HG02938 (cell line): ENCODE measurements at regions not wholly inside any gene's neighbourhood (a gene's known extent, or its start where the extent isn't known, plus 50 kb on each side); places are given as distances from the start of the nearest gene placed in this dataset.
"Not testable (repeated sequence)": the region's sequence is repeated elsewhere in the genome, so short reads cannot be mapped to it uniquely, and the experiment has no call there.

Experiments
- ATAC-seq: cut with Tn5 transposase; IDR thresholded peaks from one replicate; pipeline ENCODE4 v1.9.1; 2021; ENCODE audit warnings: mild to moderate bottlenecking, moderate library complexity; ENCODE audit not compliant: unreplicated experiment

DNA sequence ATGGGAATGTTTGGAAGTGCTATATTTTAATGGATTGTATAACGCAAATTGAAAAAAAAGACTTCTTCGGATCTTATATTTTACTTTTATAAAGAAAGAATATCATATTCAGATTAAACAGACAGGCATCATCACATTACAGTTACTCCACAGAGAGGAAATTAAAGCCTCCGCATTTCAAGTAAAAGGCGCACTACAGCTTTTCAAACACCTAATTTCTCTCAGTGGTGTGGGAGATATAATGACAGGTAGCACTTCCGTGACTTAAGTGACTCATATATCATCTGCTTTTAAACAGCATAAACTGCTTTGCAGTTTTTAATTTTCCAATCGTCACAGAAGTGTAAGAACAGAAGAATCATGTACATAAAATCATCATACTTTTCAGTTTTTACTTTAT, 751.4 kb downstream of the FSCB start:
- no peak for ATAC-seq

DNA sequence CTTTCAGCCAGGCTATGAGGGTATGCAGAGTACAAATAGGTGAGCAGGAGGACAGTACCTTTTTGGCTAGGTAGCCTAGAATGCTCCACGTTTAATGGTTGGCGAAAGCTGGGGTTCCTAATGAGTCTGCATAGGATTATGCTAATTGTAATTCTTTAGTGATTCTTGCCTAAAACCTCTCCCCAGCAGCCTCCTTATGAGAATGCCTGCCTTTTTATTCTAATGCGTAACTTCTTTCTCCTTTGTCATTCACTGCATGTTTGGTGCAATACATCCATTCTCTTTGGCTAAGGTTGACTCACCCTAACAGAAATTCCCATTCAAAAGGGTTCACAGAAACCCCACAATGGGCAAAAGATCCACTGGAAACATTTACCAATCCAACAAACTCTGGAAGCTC, 752.2 kb downstream of the FSCB start:
- ATAC-seq, result no peak

DNA sequence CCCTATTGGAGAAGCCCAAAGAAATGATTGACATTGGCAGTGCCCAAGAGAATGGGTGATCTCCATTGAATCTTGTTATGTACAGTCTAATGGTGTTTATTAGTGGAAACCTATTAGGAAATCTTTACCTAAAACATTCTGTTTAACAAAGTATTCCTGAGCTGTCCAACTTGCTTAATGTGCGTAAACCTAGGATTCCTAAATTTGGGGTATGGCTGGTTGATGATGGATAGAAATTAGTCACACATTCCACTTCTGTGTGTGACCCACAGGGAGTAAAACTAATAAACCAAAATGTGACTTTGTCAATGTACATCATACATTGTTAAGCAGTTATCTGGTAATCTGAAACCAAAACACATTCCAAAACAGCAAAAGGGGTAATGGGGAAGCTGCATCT, 761.3 kb downstream of the FSCB start:
- no peak for ATAC-seq

- ATAC-seq, result no peak
Observed at GRCh38 chr14:43735932-43736331, 771.2 kb downstream of the FSCB start.

- ATAC-seq, result no peak
Observed at GRCh38 chr14:43729143-43729542, 777.9 kb downstream of the FSCB start.

DNA sequence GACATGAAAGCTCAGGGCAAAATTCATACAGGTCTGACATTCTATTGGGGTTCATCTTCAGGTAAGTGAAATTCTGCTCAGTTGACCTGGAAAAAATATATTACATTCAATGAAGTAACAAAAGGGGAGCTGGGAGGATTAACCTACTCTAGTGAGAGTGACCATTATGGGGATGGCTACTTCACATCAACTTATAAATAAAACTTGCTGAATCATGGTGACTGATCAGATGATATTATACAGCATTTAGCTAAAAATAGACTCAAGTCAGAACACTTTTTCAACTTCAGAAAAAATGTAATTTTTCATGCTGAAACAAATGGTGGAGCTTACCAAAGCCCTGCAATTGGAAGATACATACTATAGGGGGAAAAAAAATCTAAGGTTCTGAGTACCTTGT, 800.2 kb downstream of the FSCB start:
- ATAC-seq, result no peak

DNA sequence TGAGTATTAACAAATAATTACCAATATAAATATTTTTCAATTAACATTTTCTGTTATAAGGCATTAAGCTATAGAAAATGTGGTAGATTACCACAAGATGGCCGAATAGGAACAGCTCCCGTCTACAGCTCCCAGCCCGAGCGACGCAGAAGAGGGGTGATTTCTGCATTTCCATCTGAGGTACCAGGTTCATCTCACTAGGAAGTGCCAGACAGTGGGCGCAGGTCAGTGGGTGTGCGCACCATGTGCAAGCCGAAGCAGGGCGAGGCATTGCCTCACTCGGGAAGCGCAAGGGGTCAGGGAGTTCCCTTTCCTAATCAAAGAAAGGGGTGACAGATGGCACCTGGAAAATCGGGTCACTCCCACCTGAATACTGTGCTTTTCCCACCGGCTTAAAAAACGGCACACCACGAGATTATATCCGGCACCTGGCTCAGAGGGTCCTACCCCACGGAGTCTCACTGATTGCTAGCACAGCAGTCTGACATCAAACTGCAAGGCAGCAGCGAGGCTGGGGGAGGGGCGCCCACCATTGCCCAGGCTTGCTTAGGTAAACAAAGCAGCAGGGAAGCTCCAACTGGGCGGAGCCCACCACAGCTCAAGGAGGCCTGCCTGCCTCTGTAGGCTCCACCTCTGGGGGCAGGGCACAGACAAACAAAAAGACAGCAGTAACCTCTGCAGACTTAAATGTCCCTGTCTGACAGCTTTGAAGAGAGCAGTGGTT, 808.4 kb downstream of the FSCB start:
- ATAC-seq, result not testable (repeated sequence)

DNA sequence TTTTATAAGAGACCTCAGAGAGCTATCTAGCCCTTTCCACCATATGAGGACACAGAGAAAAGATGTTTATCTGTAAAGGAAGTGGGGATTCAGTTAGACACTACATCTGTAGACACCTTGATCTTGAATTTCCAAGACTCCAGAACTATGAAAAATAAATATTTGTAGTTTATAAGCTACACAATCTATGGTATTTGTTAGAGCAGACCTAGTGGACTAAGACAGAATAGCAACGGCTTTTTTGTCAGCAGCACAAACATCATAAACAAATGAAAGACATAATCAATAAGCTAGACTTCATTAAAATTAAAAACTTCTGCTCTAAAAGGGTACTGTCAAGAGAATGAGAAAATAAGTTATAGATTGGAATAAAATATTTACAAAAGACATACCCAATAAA, 810.1 kb downstream of the FSCB start:
- no peak for ATAC-seq

DNA sequence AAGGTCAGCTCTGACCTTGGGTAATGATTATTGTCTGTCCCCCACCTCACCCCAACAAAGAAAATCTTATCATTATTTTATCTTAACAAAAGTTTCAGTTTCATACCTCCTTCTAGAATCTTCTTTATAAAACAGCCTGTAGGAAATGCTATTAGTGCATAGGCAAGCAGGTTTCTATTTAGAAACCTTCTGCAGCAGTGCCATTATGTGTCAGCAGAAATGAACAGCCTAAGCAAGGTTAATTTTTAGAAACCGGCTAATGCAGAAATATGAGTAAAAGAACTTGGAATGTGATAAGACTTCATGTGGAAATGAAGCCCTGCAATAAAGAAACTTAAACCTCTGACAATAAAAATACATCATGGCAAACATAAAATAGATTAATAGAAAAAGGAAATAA, 814.4 kb downstream of the FSCB start:
- ATAC-seq, result no peak

DNA sequence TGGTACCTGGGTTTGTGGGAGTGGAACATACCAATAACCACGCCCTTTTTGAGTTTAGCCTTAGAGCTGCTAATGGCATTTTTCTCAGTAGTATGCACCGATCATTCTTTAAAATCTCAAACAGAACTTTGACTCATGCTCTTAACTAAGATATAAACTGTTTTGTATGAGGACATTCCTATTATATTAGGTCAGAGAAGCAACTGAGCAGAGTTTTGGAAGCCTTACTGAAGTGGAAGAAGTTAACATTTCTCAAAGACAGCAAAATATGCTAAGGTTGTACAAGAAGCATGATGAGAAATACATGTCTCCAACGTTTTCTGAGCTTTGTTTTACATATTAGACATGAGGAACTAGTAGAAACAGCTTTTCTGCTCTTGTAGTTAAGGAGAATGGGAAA, 819.2 kb downstream of the FSCB start:
- no peak for ATAC-seq

- ATAC-seq, result no peak
Observed at GRCh38 chr14:43677581-43677980, 829.5 kb downstream of the FSCB start.

DNA sequence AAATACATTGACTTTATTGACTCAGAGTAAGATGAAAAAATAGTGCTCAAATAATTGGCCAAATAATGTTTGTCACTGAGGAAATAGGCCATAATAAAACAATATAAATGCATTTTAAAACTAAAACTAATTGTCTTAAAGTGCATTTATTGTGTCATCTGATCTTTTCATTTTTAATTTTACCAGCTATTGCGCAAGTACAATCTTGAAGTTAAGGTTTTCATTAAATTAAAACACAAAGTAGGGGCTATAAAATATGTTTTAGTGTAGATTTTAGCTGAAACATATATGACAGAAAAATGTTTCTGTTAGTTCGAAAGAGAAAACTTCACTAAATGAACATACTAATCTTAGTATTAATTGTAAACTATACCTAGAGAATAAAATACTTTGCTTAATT, 832.8 kb downstream of the FSCB start:
- no peak for ATAC-seq

- no peak for ATAC-seq
Observed at GRCh38 chr14:43671716-43672485, 835.2 kb downstream of the FSCB start.

DNA sequence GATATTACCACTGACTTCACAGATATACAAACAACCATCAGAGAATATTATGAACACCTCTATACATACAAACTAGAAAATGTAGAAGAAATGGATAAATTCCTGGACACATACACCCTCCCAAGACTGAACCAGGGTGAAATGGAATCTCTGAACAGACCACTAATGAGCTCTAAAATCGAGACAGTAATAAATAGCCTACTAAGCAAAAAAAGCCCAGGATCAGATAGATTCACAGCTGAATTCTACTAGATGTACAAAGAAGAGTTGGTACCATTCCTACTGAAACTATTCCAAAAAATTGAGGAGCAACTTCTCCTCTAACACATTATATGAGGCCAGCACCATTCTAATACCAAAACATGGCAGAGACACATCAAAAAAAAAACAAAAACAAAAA, 837.7 kb downstream of the FSCB start:
- no peak for ATAC-seq

GRCh38 chr14:43665570-43666267, 841.4 kb downstream of the FSCB start:
- no peak for ATAC-seq

- not testable (repeated sequence) for ATAC-seq
Observed at GRCh38 chr14:43655194-43655593, 851.9 kb downstream of the FSCB start.

DNA sequence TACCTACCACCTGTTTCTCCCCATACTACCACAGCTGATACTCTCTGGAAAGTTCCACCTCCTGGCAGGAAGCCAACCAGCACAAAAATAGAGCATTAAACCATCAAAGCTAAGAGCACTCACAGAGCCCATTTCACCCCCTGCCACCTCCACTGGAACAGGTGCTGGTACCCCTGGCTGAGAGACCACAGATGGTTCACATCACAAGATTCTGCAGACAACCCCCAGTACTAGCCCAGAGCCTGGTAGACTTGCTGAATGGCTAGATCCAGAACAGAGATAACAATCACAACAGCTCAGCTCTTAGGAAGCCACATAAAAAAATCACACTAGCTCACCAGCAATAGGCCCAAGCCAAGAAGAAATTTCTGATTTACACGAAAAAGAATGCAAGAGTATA, 855.2 kb downstream of the FSCB start:
- ATAC-seq, result no peak

- no peak for ATAC-seq
Observed at GRCh38 chr14:43651185-43651787, 855.8 kb downstream of the FSCB start.

DNA sequence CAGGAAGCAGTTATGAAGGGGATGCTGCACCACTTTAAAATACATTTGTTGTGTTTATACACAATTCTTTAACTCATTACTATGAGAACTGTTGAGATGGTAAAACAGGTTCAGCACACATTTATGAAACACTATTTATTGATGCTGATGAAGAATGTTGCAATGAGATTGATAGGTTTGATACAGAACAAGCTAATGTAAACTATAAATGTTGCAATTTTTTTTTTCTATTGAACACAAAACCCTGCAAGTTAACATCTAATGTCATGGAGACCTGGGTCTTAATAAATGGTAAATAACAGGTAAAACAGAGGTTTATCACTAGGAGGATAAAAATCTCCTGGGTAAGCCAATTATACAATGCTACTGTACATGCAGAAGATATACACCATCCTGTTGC, 857.6 kb downstream of the FSCB start:
- ATAC-seq, result no peak

DNA sequence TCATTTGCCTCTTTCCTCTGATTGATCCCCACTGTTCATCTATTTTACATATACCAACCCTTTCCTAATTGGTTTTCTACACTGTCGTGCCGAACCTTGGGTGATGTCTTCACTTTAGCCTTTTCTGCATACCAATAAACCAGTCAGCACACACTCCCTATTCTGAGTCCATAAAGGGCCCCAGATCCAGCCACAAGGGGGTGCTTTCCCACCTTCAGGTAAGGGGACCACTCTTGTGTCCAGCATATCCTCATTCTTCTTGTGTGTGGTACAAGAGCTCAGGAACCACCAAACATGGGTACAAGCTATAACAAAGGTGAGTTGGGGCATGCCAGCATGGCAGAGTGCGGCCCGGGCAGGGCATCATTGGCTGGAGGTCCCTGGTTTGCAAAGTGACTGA, 859.8 kb downstream of the FSCB start:
- ATAC-seq, result no peak

DNA sequence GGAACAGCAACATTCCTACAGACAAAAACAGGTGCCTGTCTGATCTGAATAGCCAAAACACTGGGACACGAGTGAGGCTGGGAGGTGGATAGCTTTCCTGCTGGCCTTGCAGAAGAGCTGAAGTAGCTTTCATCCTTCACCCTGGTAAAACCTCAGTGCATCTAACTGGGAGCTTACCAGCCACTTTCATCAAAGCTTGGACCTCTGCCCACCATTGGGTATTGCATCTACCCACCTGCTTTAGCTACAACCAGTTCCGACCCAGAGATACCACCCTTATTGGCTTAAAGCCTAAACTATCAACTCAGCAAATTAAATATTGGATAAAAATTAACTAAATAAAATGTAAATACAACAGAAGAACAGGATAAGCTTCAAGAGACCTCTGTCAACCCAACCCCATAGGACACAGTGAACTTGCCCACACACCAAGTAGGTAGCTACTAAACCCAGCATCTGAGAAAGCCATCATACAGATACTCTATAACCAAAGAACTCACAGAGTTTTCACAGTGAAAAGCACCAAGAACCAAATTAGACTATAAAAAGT, 866.3 kb downstream of the FSCB start:
- no peak for ATAC-seq
